NCI-H510A (cell line): ENCODE measurements at regions not wholly inside any gene's neighbourhood (a gene's known extent, or its start where the extent isn't known, plus 50 kb on each side); places are given as distances from the start of the nearest gene placed in this dataset.

Experiments
- DNase-seq: peaks from one replicate; lab custom pipeline; 2025; lab: John Stamatoyannopoulos, UW

GRCh38 chr1:177571485-177572076, 398.3 kb downstream of the SEC16B start:
- no peak for DNase-seq

DNA sequence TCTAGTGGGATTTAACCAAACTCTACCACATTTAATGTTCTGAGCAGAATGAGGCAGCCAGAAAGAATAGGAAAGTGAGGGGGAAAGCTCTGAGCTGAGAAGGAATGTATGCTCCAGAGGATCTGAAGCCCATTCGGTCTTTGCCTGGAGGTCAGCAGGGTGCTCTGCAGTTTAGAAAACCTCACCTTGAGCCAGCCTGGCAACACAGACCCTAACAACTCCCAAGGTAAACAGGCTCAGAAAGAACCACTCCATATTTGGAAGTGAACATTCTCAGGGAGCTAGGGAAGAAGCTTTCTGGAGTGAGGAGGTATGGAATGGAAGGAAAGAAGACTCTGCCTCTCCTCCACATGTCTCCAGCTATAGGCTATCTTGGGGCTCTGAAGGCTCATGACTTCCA, 398.8 kb downstream of the SEC16B start:
- DNase-seq = no peak

DNA sequence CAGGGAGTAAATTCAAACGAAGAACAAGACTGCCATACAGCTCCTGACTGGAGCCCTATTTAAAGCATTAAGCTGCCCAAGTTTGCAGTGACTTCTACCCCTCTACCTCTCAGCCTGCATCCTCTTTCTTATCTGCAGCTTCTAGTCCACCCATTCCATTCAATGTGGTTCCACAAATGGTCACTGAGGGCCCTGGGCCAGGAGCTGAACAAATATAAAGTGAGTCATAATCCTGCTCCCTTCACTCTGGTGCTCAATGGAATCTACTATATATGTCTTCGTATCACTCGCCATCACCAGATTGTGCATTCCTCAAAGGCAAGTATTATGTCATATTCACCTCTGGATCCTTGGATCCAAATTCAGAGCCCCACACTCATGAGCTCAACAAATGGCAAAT, 398.7 kb downstream of the BRINP2 start:
- no peak for DNase-seq

GRCh38 chr1:177568622-177569021, 397.9 kb downstream of the BRINP2 start:
- DNase-seq = no peak

GRCh38 chr1:177567393-177567792, 396.6 kb downstream of the BRINP2 start:
- no peak for DNase-seq

DNA sequence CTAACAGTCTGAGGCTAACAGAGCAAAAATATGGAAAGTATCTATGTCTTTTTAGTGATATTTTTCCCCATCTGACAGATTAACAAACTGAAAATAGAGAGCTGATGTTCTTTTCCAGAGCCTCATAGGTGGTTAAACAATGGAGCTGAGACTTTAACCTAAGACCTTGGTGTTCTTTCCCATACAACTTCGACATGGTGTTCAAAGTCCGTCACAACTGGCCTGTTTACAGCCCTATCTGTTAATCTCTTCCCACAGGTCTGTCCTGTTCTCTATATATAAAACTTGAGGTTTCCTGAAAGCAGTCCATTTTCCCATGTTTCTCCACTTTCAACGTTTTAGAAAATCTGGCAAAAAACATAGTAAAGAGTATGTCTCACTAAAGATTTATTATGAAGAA, 395.7 kb downstream of the BRINP2 start:
- DNase-seq = no peak

DNA sequence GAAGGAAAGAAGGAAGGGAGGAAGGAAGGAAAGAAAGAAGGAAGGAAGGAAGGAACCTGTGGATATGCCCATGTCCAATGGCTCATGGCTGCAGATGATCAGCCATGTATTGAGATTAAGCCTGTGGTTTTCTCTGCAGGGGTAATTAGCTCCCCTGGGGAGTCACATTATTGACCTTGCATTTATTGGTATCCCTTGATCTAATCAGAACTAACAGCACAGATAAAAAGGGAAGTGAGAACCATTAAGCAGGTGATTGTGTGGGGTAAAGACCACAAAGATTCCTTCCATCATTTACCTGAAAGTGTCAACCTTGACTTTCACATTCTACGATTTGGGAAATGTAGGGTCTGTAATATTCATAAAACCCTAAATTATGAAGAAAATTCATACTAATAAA, 390.7 kb downstream of the BRINP2 start:
- no peak for DNase-seq

DNA sequence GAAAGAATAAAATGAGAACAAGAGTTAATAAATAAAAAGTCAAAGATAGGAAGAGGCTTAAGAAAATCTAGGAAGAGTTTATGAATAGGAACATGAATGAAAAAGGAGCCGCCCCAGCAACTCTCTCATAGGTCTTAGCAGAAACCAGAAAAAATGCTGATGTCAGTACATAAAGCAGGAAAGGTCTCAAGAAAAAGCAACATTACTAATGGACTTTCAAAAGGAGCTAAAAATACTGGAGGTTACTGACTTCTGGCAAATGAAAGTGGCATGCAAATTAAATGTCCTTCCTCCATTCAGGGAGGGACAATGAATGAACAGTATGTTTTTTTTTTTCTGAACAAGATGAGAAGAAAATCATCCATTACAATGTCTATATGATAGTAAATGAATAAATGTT, 387.6 kb downstream of the BRINP2 start:
- DNase-seq = no peak

DNA sequence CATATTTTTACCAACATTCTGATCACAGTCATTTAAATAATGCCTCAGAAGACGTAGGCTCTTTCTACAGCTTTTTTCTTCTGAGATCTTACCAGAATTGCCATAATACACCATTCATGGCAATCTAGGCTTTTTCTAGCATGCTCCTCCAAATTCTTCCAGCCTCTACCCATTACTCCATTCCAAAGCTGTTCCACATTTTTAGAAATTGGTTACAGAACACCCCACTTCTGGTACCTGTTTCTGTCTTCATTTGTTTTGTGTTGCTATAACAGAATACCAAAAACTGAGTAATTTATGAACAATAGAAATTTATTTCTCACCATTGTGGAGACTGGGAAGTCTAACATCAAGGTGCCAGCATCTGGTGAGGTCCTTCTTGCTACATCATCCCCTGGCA, 385.4 kb downstream of the BRINP2 start:
- DNase-seq = no peak

DNA sequence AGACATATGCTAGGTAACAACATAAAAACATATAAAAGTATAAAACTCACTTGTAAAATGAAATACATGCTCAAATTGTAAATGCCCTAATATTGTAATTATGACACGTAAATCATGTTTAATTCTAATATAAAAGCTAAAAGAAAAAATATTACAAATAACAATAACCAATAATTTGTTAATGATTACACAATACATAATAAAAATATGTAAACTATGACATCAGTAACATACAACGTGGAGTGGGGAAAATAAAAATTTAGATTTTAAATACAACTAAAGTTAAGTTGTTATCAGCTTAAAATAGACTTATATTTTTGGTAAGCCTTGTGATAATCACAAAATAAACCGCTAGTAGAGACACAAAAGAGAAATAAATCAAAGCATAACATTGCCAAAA, 376.4 kb downstream of the BRINP2 start:
- no peak for DNase-seq

- DNase-seq = no peak
These were observed 375.6 kb downstream of the BRINP2 start for GRCh38 chr1:177546346-177546745.

DNA sequence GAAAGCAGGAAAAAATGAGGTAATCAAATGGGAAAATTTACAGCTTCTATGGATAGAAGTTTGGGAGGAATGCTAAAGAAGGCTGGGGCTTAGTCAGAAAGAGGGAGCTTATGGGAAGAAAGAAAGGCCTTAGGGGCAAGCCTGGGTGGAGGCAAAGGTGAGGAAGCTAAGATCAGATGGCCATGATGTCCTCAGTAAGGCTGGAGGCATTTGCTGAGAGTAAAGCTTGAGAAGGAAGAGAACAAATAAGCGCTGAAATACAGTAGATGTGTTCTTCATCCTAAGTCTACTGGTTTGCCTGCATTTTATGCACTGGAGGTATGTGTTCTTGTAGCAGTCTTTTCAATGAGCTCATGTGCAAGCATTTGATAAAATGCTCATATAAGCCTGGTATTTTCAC, 355.4 kb downstream of the BRINP2 start:
- DNase-seq = no peak

GRCh38 chr1:177525176-177525575, 354.4 kb downstream of the BRINP2 start:
- DNase-seq = no peak

- no peak for DNase-seq
These were observed 346.8 kb downstream of the BRINP2 start for GRCh38 chr1:177517546-177517945.

DNA sequence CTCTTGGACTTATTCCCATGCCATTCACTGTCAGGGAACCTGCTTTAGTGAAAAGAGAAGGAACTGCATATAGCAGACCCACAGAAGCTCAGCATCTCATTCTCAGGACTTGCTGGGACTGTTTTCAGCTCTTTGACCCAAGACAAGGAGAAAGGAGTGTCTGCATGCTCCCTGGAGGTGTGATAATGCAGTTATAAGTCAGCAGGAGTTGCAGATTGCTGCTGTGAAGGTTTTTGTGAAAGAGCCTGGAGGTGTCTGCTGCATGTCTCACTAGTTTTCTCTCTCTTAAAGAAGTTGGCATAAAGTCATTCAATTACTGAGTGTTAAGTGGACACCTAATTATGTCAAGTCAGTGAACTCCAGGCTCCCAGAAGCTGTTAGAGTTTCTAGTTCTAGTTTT, 343.4 kb downstream of the BRINP2 start:
- no peak for DNase-seq

- no peak for DNase-seq
These were observed 340.3 kb downstream of the BRINP2 start for GRCh38 chr1:177511036-177511435.

- no peak for DNase-seq
These were observed 335.3 kb downstream of the BRINP2 start for GRCh38 chr1:177505905-177506590.

GRCh38 chr1:177495878-177496277, 325.1 kb downstream of the BRINP2 start:
- no peak for DNase-seq

- no peak for DNase-seq
These were observed 320.0 kb downstream of the BRINP2 start for GRCh38 chr1:177490786-177491185.

DNA sequence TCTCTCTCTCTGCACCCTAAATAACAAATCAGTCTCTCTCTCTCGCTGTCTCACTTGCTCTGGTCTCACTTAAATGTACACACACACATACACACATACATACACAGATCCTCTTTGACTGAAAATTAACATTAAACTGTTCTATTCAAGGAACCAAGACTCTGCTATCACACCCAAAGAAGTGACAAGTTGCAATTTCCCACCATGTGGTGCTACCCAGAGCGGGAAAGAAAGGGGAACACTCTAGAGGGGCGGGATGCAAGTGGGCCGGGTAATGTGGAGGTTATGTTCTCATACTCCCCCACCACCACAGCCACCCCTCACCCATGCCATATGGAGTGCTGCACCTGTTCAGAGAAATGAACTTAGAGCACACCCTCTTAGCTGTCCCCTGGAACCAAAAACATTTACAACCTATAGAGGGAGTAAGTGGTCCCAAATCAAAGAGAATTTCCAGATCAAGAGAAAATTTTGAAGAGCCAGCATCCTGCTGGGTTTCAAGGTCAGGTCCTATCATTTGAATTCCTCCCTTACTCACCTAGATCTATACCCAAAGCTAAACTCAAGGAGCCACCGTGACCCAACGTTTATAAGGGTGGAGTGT, 319.4 kb downstream of the BRINP2 start:
- DNase-seq = no peak

GRCh38 chr1:177488722-177489121, 318.0 kb downstream of the BRINP2 start:
- DNase-seq = no peak

GRCh38 chr1:177487481-177487880, 316.7 kb downstream of the BRINP2 start:
- DNase-seq = no peak

GRCh38 chr1:177480741-177481305, 310.1 kb downstream of the BRINP2 start:
- DNase-seq = no peak
